GM18517 (cell line): ENCODE measurements at regions not wholly inside any gene's neighbourhood (a gene's known extent, or its start where the extent isn't known, plus 50 kb on each side); places are given as distances from the start of the nearest gene placed in this dataset.

ENCODE experiments used
- ATAC-seq: cut with Tn5 transposase; IDR thresholded peaks from one replicate; pipeline ENCODE4 v1.9.1; 2021; ENCODE audit warnings: mild to moderate bottlenecking, moderate library complexity; ENCODE audit not compliant: unreplicated experiment

- ATAC-seq, result no peak
Measured at GRCh38 chr6:14739827-14740226, 506.0 kb upstream of the JARID2 start.

GRCh38 chr6:14742171-14742570, 503.7 kb upstream of the JARID2 start:
- no peak for ATAC-seq

GRCh38 chr6:14742680-14743079, 503.2 kb upstream of the JARID2 start:
- ATAC-seq, result no peak

- ATAC-seq, result no peak
Measured at GRCh38 chr6:14743144-14743473, 502.8 kb upstream of the JARID2 start.

GRCh38 chr6:14743474-14744211, 502.2 kb upstream of the JARID2 start:
- no peak for ATAC-seq

GRCh38 chr6:14744212-14744556, 501.7 kb upstream of the JARID2 start:
- ATAC-seq, result no peak

GRCh38 chr6:14746139-14746837, 499.6 kb upstream of the JARID2 start:
- ATAC-seq, result no peak

GRCh38 chr6:14747881-14748520, 497.9 kb upstream of the JARID2 start:
- no peak for ATAC-seq

- no peak for ATAC-seq
Measured at GRCh38 chr6:14748679-14749078, 497.2 kb upstream of the JARID2 start.

- ATAC-seq, result no peak
Measured at GRCh38 chr6:14750059-14750661, 495.7 kb upstream of the JARID2 start.

- no peak for ATAC-seq
Measured at GRCh38 chr6:14751645-14752175, 494.2 kb upstream of the JARID2 start.

GRCh38 chr6:14754751-14755513, 490.9 kb upstream of the JARID2 start:
- ATAC-seq, result no peak

- ATAC-seq, result no peak
Measured at GRCh38 chr6:14756340-14756739, 489.5 kb upstream of the JARID2 start.

- ATAC-seq, result no peak
Measured at GRCh38 chr6:14757014-14757413, 488.9 kb upstream of the JARID2 start.

GRCh38 chr6:14757418-14757817, 488.5 kb upstream of the JARID2 start:
- no peak for ATAC-seq

GRCh38 chr6:14758421-14759081, 487.3 kb upstream of the JARID2 start:
- ATAC-seq, result no peak

GRCh38 chr6:14759976-14760672, 485.7 kb upstream of the JARID2 start:
- no peak for ATAC-seq

GRCh38 chr6:14762077-14762476, 483.8 kb upstream of the JARID2 start:
- no peak for ATAC-seq

- ATAC-seq, result no peak
Measured at GRCh38 chr6:14763139-14763538, 482.7 kb upstream of the JARID2 start.

- ATAC-seq, result no peak
Measured at GRCh38 chr6:14763616-14764015, 482.3 kb upstream of the JARID2 start.
